Stimulated activated CD4-positive, alpha-beta T cell treated with anti-CD3 and anti-CD28 coated beads, TNF-alpha, amount 100 ng/mL, for 48 hours (primary cell): ENCODE measurements at regions not wholly inside any gene's neighbourhood (a gene's known extent, or its start where the extent isn't known, plus 50 kb on each side); places are given as distances from the start of the nearest gene placed in this dataset.

Experiments used
- DNase-seq, 3 donors: peaks; one replicate each; pipeline ENCODE4 v3.0.0-alpha.2; 2020; ENCODE audit warnings: low read depth in 3 of 3

GRCh38 chr13:28545583-28546333 lies 50.8 kb upstream of the FLT1 start:
- no peak for DNase-seq
